Fibroblast of the aortic adventitia (primary cell): ENCODE measurements at regions not wholly inside any gene's neighbourhood (a gene's known extent, or its start where the extent isn't known, plus 50 kb on each side); places are given as distances from the start of the nearest gene placed in this dataset.

ENCODE experiments used
- DNase-seq: peaks from one replicate; pipeline ENCODE4 v3.0.0-alpha.2; 2010; ENCODE audit warnings: low read depth
- H3K4me3 ChIP-seq: 2 replicates; pipeline ENCODE4 v1.5.1; 2011; ENCODE audit warnings: low read depth, mild to moderate bottlenecking, control low read depth, low read length, moderate library complexity
- CTCF ChIP-seq: IDR thresholded peaks from 2 replicates; pipeline ENCODE4 v1.5.1; 2011; ENCODE audit warnings: mild to moderate bottlenecking, low read length, control low read depth, inconsistent platforms; ENCODE audit not compliant: insufficient read depth

GRCh38 chr22:49119551-49119952 lies 708.1 kb downstream of the BRD1 start:
- TF ChIP-seq CTCF: no peak
- no peak overlapping the region for H3K4me3 ChIP-seq
- no peak for DNase-seq

DNA sequence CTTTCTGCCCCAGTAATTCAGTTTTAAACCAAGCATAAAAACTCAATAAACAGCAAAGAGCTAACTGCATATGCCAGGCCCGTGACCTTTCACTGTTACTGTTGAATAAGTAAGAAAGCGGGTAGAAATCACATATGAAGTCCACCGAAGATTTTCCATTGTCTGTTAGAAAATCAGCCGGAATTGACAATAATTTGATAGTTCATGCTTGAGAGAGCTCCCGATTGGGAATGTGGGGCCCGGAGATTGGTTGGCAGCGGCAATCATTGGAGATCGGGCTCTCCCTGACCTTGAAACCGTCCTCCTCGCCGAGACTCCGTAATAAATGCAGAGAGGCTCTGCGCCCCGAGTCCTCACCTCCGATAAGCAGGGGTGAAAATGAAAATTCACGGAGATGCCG lies 709.6 kb downstream of the BRD1 start:
- DNase-seq: no peak
- H3K4me3 ChIP-seq: no peak overlapping the region
- TF ChIP-seq CTCF: no peak

- TF ChIP-seq CTCF: no peak
- no peak for DNase-seq
- H3K4me3 ChIP-seq: no peak overlapping the region
Measured at GRCh38 chr22:49117486-49117885, 710.2 kb downstream of the BRD1 start.

DNA sequence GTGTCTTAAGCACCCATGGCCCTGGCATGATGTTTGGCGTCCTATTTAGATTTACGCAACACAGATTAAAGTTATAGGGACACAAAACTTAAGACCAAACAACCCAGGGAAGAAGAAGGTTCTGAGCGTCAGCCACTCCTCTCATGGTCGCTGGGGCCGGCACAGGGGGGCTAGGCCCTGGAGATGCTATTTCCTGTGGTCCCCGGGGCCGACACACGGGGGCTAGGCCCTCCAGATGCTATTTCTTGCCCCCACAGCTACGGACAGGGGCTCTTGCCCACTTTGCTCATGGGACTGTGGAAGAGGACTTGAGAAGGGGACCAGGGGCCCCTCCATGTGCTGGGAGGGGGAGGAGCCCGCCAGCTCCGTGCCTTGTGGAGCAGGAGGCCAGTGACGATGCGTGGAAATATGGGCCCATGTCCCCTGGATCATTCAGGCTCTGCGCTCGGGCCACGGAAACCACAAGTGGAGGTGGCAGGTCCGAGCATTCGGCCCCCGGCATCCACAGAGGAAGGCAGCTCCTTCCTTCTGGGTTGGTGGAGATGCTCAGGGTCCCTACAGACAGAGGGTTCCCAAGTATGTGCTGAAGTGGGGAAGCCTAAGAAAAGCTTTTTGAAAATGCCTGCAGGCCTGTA lies 711.1 kb downstream of the BRD1 start:
- no peak for TF ChIP-seq CTCF
- no peak for DNase-seq
- H3K4me3 ChIP-seq: no peak overlapping the region

DNA sequence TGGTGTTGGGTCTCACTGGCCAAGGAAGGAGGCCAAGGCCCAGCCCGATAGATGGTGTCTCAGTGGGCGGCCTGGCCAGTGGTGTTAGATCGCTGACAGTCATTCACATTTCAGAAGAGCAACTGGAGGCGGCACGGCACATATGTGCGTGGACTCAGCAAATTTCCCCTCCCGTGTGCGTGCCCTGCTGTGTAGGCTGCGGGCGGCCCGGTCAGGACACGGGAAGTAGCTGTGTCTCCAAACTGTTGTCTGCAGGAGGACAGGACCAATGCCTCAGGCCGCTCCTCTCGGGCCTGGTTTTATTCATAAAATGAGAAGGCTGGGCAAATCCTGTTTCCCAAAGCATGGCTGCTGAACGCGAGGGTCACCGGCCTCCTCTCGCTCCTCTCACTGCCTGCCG lies 711.7 kb downstream of the BRD1 start:
- no peak for DNase-seq
- no peak for TF ChIP-seq CTCF
- H3K4me3 ChIP-seq: no peak overlapping the region

- no peak for TF ChIP-seq CTCF
- no peak for DNase-seq
Measured at GRCh38 chr22:49115197-49115596, 712.5 kb downstream of the BRD1 start.

GRCh38 chr22:49113758-49114157 lies 713.9 kb downstream of the BRD1 start:
- DNase-seq: no peak
- no peak overlapping the region for H3K4me3 ChIP-seq
- TF ChIP-seq CTCF: no peak

More at GRCh38 chr22:49115197-49115596, 712.5 kb downstream of the BRD1 start:
- H3K4me3 ChIP-seq: no peak overlapping the region
